ENCODE measurements at regions not wholly inside any gene's neighbourhood (a gene's known extent, or its start where the extent isn't known, plus 50 kb on each side); places are given as distances from the start of the nearest gene placed in this dataset.
A peak's percentile ranks its signal among the peaks of the same experiment; 100 is the strongest.
"Not testable (repeated sequence)": the region's sequence is repeated elsewhere in the genome, so short reads cannot be mapped to it uniquely, and the experiment has no call there.

- Mint-ChIP-seq H3K4me3 (no peak overlapping the region), H3K36me3 (peaks cover 2% of the 10 kb centered on the region), H3K4me1 (peaks cover 0 to 4% (median 0%) of the 10 kb centered on the region in 3 donors), H3K27ac (no peak overlapping the region), H3K9me3 (peaks cover 0 to 6% (median 4%) of the 10 kb centered on the region in 3 donors), H3K27me3 (no peaks in the 10 kb centered on the region)
Measured at GRCh38 chr13:50275392-50276063, 260.3 kb downstream of the KCNRG start.

GRCh38 chr13:50276550-50276949, 261.3 kb downstream of the KCNRG start:
- Mint-ChIP-seq H3K4me3 (no peak overlapping the region), H3K4me1 (peaks cover 0 to 2% (median 0%) of the 10 kb centered on the region in 3 donors), H3K27ac (no peak overlapping the region), H3K36me3 (peaks cover 2% of the 10 kb centered on the region), H3K9me3 (peaks cover 0 to 6% (median 4%) of the 10 kb centered on the region in 3 donors), H3K27me3 (no peaks in the 10 kb centered on the region)

GRCh38 chr13:50277127-50277526, 261.9 kb downstream of the KCNRG start:
- H3K4me3 Mint-ChIP-seq: no peak overlapping the region
- H3K4me1 Mint-ChIP-seq: peaks cover 0 to 2% (median 0%) of the 10 kb centered on the region in 3 donors
- H3K9me3 Mint-ChIP-seq: peaks cover 3 to 7% (median 4%) of the 10 kb centered on the region in 3 donors
- no peaks in the 10 kb centered on the region for H3K27me3 Mint-ChIP-seq
- H3K36me3 Mint-ChIP-seq: peaks cover 2% of the 10 kb centered on the region
- H3K27ac Mint-ChIP-seq: no peak overlapping the region

GRCh38 chr13:50277906-50278305, 262.7 kb downstream of the KCNRG start:
- no peak overlapping the region for H3K4me3 Mint-ChIP-seq
- peaks cover 0 to 2% (median 0%) of the 10 kb centered on the region in 3 donors for H3K4me1 Mint-ChIP-seq
- H3K36me3 Mint-ChIP-seq: peaks cover 2% of the 10 kb centered on the region
- H3K9me3 Mint-ChIP-seq: peaks cover 6 to 7% (median 7%) of the 10 kb centered on the region in 3 donors
- H3K27me3 Mint-ChIP-seq: peaks cover 7% of the 10 kb centered on the region
- H3K27ac Mint-ChIP-seq: no peak overlapping the region

- peaks cover 2% of the 10 kb centered on the region for H3K36me3 Mint-ChIP-seq
- H3K4me3 Mint-ChIP-seq: no peak overlapping the region
- peaks cover 7% of the 10 kb centered on the region for H3K27me3 Mint-ChIP-seq
- no peak overlapping the region for H3K27ac Mint-ChIP-seq
- peaks cover 6 to 7% (median 6%) of the 10 kb centered on the region in 3 donors for H3K9me3 Mint-ChIP-seq
- peaks cover 9 to 14% (median 12%) of the 10 kb centered on the region in 3 donors for H3K4me1 Mint-ChIP-seq
Measured at GRCh38 chr13:50280441-50280937, 265.2 kb downstream of the KCNRG start.

- peaks cover 2% of the 10 kb centered on the region for H3K36me3 Mint-ChIP-seq
- no peak overlapping the region for H3K4me3 Mint-ChIP-seq
- H3K27me3 Mint-ChIP-seq: peaks cover 7% of the 10 kb centered on the region
- H3K4me1 Mint-ChIP-seq: peaks cover 12 to 14% (median 13%) of the 10 kb centered on the region in 3 donors
- peaks cover 4 to 7% (median 6%) of the 10 kb centered on the region in 3 donors for H3K9me3 Mint-ChIP-seq
- no peak overlapping the region for H3K27ac Mint-ChIP-seq
Measured at GRCh38 chr13:50282016-50282415, 266.8 kb downstream of the KCNRG start.

- peaks cover 2 to 7% (median 3%) of the 10 kb centered on the region in 3 donors for H3K9me3 Mint-ChIP-seq
- no peak overlapping the region for H3K27ac Mint-ChIP-seq
- H3K4me1 Mint-ChIP-seq: peaks cover 12 to 14% (median 13%) of the 10 kb centered on the region in 3 donors
- H3K36me3 Mint-ChIP-seq: peaks cover 2% of the 10 kb centered on the region
- no peak overlapping the region for H3K4me3 Mint-ChIP-seq
- peaks cover 7% of the 10 kb centered on the region for H3K27me3 Mint-ChIP-seq
Measured at GRCh38 chr13:50283017-50283416, 267.8 kb downstream of the KCNRG start.

- peaks cover 2 to 7% (median 3%) of the 10 kb centered on the region in 3 donors for H3K9me3 Mint-ChIP-seq
- peaks cover 8% of the 10 kb centered on the region for H3K27me3 Mint-ChIP-seq
- H3K4me3 Mint-ChIP-seq: peak overlapping the region in 1 of 4 donors; percentile 23
- H3K27ac Mint-ChIP-seq: no peak overlapping the region
- H3K4me1 Mint-ChIP-seq: peaks cover 12 to 14% (median 13%) of the 10 kb centered on the region in 3 donors
- no peaks in the 10 kb centered on the region for H3K36me3 Mint-ChIP-seq
Measured at GRCh38 chr13:50284540-50284939, 269.3 kb downstream of the KCNRG start.

GRCh38 chr13:50285283-50285682, 270.0 kb downstream of the KCNRG start:
- peaks cover 10% of the 10 kb centered on the region for H3K27me3 Mint-ChIP-seq
- peak overlapping the region in 1 of 4 donors; percentile 33 for H3K4me3 Mint-ChIP-seq
- H3K27ac Mint-ChIP-seq: no peak overlapping the region
- peaks cover 12 to 13% (median 12%) of the 10 kb centered on the region in 3 donors for H3K4me1 Mint-ChIP-seq
- H3K9me3 Mint-ChIP-seq: peaks cover 3 to 13% (median 5%) of the 10 kb centered on the region in 3 donors
- no peaks in the 10 kb centered on the region for H3K36me3 Mint-ChIP-seq

- Mint-ChIP-seq H3K27ac (no peak overlapping the region), H3K4me1 (peaks cover 12 to 13% (median 12%) of the 10 kb centered on the region in 3 donors), H3K36me3 (no peaks in the 10 kb centered on the region), H3K9me3 (peaks cover 3 to 13% (median 5%) of the 10 kb centered on the region in 3 donors), H3K4me3 (no peak overlapping the region), H3K27me3 (peaks cover 10% of the 10 kb centered on the region)
Measured at GRCh38 chr13:50286324-50286723, 271.1 kb downstream of the KCNRG start.

- Mint-ChIP-seq H3K9me3 (peaks cover 0 to 6% (median 3%) of the 10 kb centered on the region in 3 donors), H3K4me1 (peaks cover 5 to 7% (median 6%) of the 10 kb centered on the region in 3 donors), H3K4me3 (no peak overlapping the region), H3K36me3 (peaks cover 3% of the 10 kb centered on the region), H3K27me3 (peaks cover 3% of the 10 kb centered on the region), H3K27ac (no peak overlapping the region)
Measured at GRCh38 chr13:50290186-50290585, 274.9 kb downstream of the KCNRG start.

GRCh38 chr13:50291611-50292010, 276.4 kb downstream of the KCNRG start:
- Mint-ChIP-seq H3K9me3 (peaks cover 0 to 6% (median 3%) of the 10 kb centered on the region in 3 donors), H3K27me3 (peaks cover 3% of the 10 kb centered on the region), H3K27ac (no peak overlapping the region), H3K36me3 (peaks cover 3% of the 10 kb centered on the region), H3K4me1 (peaks cover 0 to 5% (median 4%) of the 10 kb centered on the region in 3 donors), H3K4me3 (no peak overlapping the region)

GRCh38 chr13:50292081-50292480, 276.8 kb downstream of the KCNRG start:
- Mint-ChIP-seq H3K4me3 (no peak overlapping the region), H3K27ac (no peak overlapping the region), H3K36me3 (peaks cover 5% of the 10 kb centered on the region), H3K27me3 (peaks cover 3% of the 10 kb centered on the region), H3K4me1 (peaks cover 0 to 5% (median 4%) of the 10 kb centered on the region in 3 donors), H3K9me3 (peaks cover 0 to 6% (median 3%) of the 10 kb centered on the region in 3 donors)

- H3K27ac Mint-ChIP-seq, H3K27me3 Mint-ChIP-seq, H3K36me3 Mint-ChIP-seq, H3K4me3 Mint-ChIP-seq, H3K9me3 Mint-ChIP-seq: not testable (repeated sequence)
- H3K4me1 Mint-ChIP-seq: peaks cover 0 to 12% (median 10%) of the 10 kb centered on the region in 3 donors
Measured at GRCh38 chr13:50294425-50294824, 279.2 kb downstream of the KCNRG start.

- Mint-ChIP-seq H3K4me1 (peaks cover 0 to 7% (median 6%) of the 10 kb centered on the region in 3 donors), H3K9me3 (peaks cover 0 to 3% (median 0%) of the 10 kb centered on the region in 3 donors), H3K4me3 (no peak overlapping the region), H3K27me3 (peaks cover 7% of the 10 kb centered on the region), H3K36me3 (peaks cover 3% of the 10 kb centered on the region), H3K27ac (no peak overlapping the region)
Measured at GRCh38 chr13:50299546-50300249, 284.5 kb downstream of the KCNRG start.
